HepG2 (cell line): ENCODE measurements at regions not wholly inside any gene's neighbourhood (a gene's known extent, or its start where the extent isn't known, plus 50 kb on each side); places are given as distances from the start of the nearest gene placed in this dataset.

Experiments used
- CEBPG ChIP-seq: IDR thresholded peaks from 2 replicates; pipeline ENCODE4 v1.6.1; 2016
- HMG20A ChIP-seq: IDR thresholded peaks from 2 replicates; pipeline ENCODE4 v1.6.1; 2016; ENCODE audit warnings: borderline replicate concordance
- KLF16 ChIP-seq, 2 experiments: sonication (generic) in 1 of 2; formaldehyde crosslinking in 1 of 2; IDR thresholded peaks; 2 replicates each; pipeline versions ENCODE4 v1.6.1 to v1.8.0; 2016 to 2023; ENCODE audit warnings: missing genetic modification reagents in 2 of 2, missing compliant biosample characterization in 1 of 2
- MED8 ChIP-seq: sonication (generic); formaldehyde crosslinking; IDR thresholded peaks from 2 replicates; pipeline ENCODE4 v1.8.1; 2023; ENCODE audit warnings: mild to moderate bottlenecking, missing genetic modification reagents; ENCODE audit not compliant: insufficient replicate concordance
- REPIN1 ChIP-seq: sonication (generic); formaldehyde crosslinking; IDR thresholded peaks from 2 replicates; pipeline ENCODE4 v1.8.0; 2022; ENCODE audit warnings: missing genetic modification reagents, low read depth, mild to moderate bottlenecking, borderline replicate concordance
- SOX13 ChIP-seq, 3 experiments: fragments of 450-650 bp in 1 of 3; sonication (generic) in 1 of 3; formaldehyde crosslinking in 1 of 3; IDR thresholded peaks in 2 of 3; conservative IDR thresholded peaks in 1 of 3; 2 replicates each; pipeline versions ENCODE4 v1.5.0 to v1.6.1; 2016 to 2020; ENCODE audit warnings: antibody characterized with exemption in 1 of 3, mild to moderate bottlenecking in 1 of 3, missing compliant biosample characterization in 1 of 3, missing genetic modification reagents in 1 of 3, moderate library complexity in 1 of 3
- SOX5 ChIP-seq: IDR thresholded peaks from 2 replicates; pipeline ENCODE4 v1.6.1; 2016; ENCODE audit warnings: borderline replicate concordance
- ZFP41 ChIP-seq: sonication (generic); formaldehyde crosslinking; IDR thresholded peaks from 2 replicates; pipeline ENCODE4 v1.4.0; 2020; ENCODE audit warnings: mild to moderate bottlenecking, missing genetic modification reagents, borderline replicate concordance
- TF ChIP-seq, protein P1 (sequence below): sonication (generic); formaldehyde crosslinking; IDR thresholded peaks from 2 replicates; pipeline ENCODE4 v1.5.0; 2020; ENCODE audit warnings: mild to moderate bottlenecking, missing genetic modification reagents, borderline replicate concordance
- TF ChIP-seq, protein P2 (sequence below): IDR thresholded peaks from 2 replicates; pipeline ENCODE4 v1.6.1; 2016
- TF ChIP-seq, protein P3 (sequence below): sonication (generic); formaldehyde crosslinking; IDR thresholded peaks from 2 replicates; pipeline ENCODE4 v1.8.0; 2022; ENCODE audit warnings: low read depth, missing genetic modification reagents
- TF ChIP-seq, protein P4 (sequence below): sonication (generic); formaldehyde crosslinking; IDR thresholded peaks from 2 replicates; pipeline ENCODE4 v1.5.1; 2020; ENCODE audit warnings: mild to moderate bottlenecking, missing genetic modification reagents

DNA sequence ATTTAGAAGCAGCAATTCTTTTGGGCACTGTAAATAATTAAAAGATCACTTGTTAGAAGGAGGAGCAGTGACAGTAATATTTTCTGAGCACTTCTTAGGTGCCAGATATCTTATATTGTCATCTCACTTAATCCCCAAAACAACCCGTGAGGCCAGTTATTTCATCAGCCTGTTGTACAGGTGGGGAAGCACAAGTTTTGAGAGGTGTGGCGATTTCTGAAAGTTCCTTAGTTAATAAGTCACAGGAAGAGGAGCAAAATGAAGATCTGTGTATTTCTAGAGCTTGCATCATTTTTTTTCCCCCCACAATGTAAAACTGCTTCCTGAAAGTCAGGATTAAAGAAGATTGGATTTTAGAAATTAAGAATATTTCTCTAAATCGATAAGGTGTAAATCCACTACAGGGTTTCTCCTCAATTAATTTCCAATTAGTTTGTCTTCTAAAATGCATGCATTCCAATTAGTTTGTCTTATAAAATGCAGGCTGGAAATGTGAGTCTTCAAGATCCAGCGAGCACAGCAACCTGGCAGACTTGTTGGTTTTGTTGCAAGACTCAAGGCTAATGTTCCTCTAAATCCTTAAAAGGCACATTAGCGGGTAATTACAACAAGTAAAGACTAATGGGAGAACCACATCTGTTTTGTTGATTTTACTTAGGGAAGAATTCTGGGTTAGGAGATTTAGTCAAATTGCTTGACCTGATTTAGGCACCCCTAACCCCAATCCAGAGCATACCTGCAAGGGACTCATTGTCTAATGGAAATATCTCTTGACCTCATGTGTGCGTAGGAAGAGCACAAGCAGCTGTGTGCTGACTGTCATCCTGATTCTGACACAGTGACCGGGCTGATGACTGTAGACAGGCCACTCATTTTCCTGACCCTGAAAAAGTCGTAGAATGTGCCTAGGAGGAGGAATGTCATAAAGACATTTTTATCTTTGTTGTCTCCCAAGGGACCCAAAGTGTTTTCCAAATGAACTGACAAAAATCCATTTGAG is 272.0 kb downstream of the BAMBI start (continued):
- TF ChIP-seq, protein P1, sequence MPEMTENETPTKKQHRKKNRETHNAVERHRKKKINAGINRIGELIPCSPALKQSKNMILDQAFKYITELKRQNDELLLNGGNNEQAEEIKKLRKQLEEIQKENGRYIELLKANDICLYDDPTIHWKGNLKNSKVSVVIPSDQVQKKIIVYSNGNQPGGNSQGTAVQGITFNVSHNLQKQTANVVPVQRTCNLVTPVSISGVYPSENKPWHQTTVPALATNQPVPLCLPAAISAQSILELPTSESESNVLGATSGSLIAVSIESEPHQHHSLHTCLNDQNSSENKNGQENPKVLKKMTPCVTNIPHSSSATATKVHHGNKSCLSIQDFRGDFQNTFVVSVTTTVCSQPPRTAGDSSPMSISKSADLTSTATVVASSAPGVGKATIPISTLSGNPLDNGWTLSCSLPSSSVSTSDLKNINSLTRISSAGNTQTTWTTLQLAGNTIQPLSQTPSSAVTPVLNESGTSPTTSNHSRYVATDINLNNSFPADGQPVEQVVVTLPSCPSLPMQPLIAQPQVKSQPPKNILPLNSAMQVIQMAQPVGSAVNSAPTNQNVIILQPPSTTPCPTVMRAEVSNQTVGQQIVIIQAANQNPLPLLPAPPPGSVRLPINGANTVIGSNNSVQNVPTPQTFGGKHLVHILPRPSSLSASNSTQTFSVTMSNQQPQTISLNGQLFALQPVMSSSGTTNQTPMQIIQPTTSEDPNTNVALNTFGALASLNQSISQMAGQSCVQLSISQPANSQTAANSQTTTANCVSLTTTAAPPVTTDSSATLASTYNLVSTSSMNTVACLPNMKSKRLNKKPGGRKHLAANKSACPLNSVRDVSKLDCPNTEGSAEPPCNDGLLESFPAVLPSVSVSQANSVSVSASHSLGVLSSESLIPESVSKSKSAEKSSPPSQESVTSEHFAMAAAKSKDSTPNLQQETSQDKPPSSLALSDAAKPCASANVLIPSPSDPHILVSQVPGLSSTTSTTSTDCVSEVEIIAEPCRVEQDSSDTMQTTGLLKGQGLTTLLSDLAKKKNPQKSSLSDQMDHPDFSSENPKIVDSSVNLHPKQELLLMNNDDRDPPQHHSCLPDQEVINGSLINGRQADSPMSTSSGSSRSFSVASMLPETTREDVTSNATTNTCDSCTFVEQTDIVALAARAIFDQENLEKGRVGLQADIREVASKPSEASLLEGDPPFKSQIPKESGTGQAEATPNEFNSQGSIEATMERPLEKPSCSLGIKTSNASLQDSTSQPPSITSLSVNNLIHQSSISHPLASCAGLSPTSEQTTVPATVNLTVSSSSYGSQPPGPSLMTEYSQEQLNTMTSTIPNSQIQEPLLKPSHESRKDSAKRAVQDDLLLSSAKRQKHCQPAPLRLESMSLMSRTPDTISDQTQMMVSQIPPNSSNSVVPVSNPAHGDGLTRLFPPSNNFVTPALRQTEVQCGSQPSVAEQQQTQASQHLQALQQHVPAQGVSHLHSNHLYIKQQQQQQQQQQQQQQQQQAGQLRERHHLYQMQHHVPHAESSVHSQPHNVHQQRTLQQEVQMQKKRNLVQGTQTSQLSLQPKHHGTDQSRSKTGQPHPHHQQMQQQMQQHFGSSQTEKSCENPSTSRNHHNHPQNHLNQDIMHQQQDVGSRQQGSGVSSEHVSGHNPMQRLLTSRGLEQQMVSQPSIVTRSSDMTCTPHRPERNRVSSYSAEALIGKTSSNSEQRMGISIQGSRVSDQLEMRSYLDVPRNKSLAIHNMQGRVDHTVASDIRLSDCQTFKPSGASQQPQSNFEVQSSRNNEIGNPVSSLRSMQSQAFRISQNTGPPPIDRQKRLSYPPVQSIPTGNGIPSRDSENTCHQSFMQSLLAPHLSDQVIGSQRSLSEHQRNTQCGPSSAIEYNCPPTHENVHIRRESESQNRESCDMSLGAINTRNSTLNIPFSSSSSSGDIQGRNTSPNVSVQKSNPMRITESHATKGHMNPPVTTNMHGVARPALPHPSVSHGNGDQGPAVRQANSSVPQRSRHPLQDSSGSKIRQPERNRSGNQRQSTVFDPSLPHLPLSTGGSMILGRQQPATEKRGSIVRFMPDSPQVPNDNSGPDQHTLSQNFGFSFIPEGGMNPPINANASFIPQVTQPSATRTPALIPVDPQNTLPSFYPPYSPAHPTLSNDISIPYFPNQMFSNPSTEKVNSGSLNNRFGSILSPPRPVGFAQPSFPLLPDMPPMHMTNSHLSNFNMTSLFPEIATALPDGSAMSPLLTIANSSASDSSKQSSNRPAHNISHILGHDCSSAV (CRISPR knock-in tag): no peak
- TF ChIP-seq KLF16 (CRISPR knock-in tag; IDR thresholded peaks at IDR 0.05) (0 out of 4 replicates have a peak, but pooled peaks of 1 of the 2 experiments have one; percentile 53), HMG20A (peak; percentile 43; the same call in 1 of the 2 replicates), SOX5 (peak; percentile 61; the same call in 1 of the 2 replicates), SOX13 (IDR thresholded peaks at IDR 0.05) (no peak), SOX13 (CRISPR knock-in tag; conservative IDR thresholded peaks at IDR 0.05 in 1 of 2, IDR thresholded peaks at IDR 0.05 in 1 of 2) (peak in 1 of 2 experiments; percentile 66; a peak in 2 of 4 replicates), CEBPG (CRISPR knock-in tag) (peak; percentile 92), ZFP41 (CRISPR knock-in tag) (no peak), MED8 (CRISPR knock-in tag) (no peak), REPIN1 (CRISPR knock-in tag) (peak; percentile 56; the same call in 1 of the 2 replicates)
- TF ChIP-seq, protein P2, sequence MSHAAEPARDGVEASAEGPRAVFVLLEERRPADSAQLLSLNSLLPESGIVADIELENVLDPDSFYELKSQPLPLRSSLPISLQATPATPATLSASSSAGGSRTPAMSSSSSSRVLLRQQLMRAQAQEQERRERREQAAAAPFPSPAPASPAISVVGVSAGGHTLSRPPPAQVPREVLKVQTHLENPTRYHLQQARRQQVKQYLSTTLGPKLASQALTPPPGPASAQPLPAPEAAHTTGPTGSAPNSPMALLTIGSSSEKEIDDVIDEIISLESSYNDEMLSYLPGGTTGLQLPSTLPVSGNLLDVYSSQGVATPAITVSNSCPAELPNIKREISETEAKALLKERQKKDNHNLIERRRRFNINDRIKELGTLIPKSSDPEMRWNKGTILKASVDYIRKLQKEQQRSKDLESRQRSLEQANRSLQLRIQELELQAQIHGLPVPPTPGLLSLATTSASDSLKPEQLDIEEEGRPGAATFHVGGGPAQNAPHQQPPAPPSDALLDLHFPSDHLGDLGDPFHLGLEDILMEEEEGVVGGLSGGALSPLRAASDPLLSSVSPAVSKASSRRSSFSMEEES (CRISPR knock-in tag): peak; percentile 37; the same call in 1 of the 2 replicates
- TF ChIP-seq, protein P3, sequence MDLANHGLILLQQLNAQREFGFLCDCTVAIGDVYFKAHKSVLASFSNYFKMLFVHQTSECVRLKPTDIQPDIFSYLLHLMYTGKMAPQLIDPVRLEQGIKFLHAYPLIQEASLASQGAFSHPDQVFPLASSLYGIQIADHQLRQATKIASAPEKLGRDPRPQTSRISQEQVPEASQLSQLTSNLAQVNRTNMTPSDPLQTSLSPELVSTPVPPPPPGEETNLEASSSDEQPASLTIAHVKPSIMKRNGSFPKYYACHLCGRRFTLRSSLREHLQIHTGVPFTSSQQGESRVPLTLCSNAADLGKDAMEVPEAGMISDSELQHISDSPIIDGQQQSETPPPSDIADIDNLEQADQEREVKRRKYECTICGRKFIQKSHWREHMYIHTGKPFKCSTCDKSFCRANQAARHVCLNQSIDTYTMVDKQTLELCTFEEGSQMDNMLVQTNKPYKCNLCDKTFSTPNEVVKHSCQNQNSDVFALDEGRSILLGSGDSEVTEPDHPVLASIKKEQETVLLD (CRISPR knock-in tag): no peak
- TF ChIP-seq, protein P4, sequence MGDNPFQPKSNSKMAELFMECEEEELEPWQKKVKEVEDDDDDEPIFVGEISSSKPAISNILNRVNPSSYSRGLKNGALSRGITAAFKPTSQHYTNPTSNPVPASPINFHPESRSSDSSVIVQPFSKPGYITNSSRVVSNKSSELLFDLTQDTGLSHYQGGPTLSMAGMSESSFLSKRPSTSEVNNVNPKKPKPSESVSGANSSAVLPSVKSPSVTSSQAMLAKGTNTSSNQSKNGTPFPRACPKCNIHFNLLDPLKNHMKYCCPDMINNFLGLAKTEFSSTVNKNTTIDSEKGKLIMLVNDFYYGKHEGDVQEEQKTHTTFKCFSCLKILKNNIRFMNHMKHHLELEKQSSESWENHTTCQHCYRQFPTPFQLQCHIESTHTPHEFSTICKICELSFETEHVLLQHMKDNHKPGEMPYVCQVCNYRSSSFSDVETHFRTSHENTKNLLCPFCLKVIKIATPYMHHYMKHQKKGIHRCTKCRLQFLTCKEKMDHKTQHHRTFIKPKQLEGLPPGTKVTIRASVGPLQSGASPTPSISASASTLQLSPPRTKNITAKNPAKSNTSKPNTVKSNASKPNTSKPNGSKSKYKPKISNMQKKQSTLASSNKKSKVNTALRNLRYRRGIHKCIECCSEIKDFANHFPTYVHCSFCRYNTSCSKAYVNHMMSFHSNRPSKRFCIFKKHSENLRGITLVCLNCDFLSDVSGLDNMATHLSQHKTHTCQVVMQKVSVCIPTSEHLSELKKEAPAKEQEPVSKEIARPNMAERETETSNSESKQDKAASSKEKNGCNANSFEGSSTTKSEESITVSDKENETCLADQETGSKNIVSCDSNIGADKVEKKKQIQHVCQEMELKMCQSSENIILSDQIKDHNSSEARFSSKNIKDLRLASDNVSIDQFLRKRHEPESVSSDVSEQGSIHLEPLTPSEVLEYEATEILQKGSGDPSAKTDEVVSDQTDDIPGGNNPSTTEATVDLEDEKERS (CRISPR knock-in tag): 0 out of 2 replicates have a peak, but pooled peaks have one; percentile 62
